ENCODE measurements at regions not wholly inside any gene's neighbourhood (a gene's known extent, or its start where the extent isn't known, plus 50 kb on each side); places are given as distances from the start of the nearest gene placed in this dataset.

GRCh38 chr12:66063916-66064315 is 66.6 kb downstream of the LLPH start:
- intact Hi-C loops (cut with DNase I) = no loop called here
- no peak for FAIRE-seq

GRCh38 chr12:66062290-66062625 is 68.3 kb downstream of the LLPH start:
- Histone ChIP-seq H3K9me3 (ENCODE audit: control insufficient read depth in 2 of 3, insufficient read depth in 1 of 3, low read length in 3 of 3) (no peaks in the 10 kb centered on the region), H3K27ac (ENCODE audit: low read depth in 2 of 2, low read length in 2 of 2) (no peak overlapping the region), H3K4me1 (ENCODE audit: control insufficient read depth in 2 of 3, insufficient read depth in 2 of 3, low read depth in 1 of 3, low read length in 3 of 3) (peaks cover 0 to 4% (median 0%) of the 10 kb centered on the region in 3 donors), H3K36me3 (ENCODE audit: control insufficient read depth in 2 of 3, insufficient read depth in 3 of 3, low read length in 3 of 3) (no peaks in the 10 kb centered on the region), H3K4me3 (ENCODE audit: low read length in 3 of 3) (no peak overlapping the region), H3K9ac (ENCODE audit: low read length in 3 of 3) (no peak overlapping the region), H3K27me3 (ENCODE audit: control insufficient read depth, insufficient read depth, low read length) (no peaks in the 10 kb centered on the region)
- TF ChIP-seq CTCF (IDR thresholded peaks at IDR 0.05; ENCODE audit: borderline replicate concordance, extremely low read depth, insufficient read depth) = no peak
- intact Hi-C loops (cut with DNase I) = no loop called here
- FAIRE-seq (no peak), DNase-seq (no peak)

More at GRCh38 chr12:66063916-66064315, 66.6 kb downstream of the LLPH start:
- Histone ChIP-seq H3K4me1 (ENCODE audit: control insufficient read depth in 2 of 3, insufficient read depth in 2 of 3, low read depth in 1 of 3, low read length in 3 of 3) (peaks cover 0 to 4% (median 0%) of the 10 kb centered on the region in 3 donors), H3K27ac (ENCODE audit: low read depth in 2 of 2, low read length in 2 of 2) (no peak overlapping the region), H3K9me3 (ENCODE audit: control insufficient read depth in 2 of 3, insufficient read depth in 1 of 3, low read length in 3 of 3) (no peaks in the 10 kb centered on the region), H3K36me3 (ENCODE audit: control insufficient read depth in 2 of 3, insufficient read depth in 3 of 3, low read length in 3 of 3) (no peaks in the 10 kb centered on the region), H3K27me3 (ENCODE audit: control insufficient read depth, insufficient read depth, low read length) (no peaks in the 10 kb centered on the region), H3K9ac (ENCODE audit: low read length in 3 of 3) (no peak overlapping the region), H3K4me3 (ENCODE audit: low read length in 3 of 3) (no peak overlapping the region)
- DNase-seq = no peak
- no peak for TF ChIP-seq CTCF (IDR thresholded peaks at IDR 0.05; ENCODE audit: borderline replicate concordance, extremely low read depth, insufficient read depth)

GRCh38 chr12:66061557-66062289 is 68.8 kb downstream of the LLPH start:
- H3K9me3 ChIP-seq (ENCODE audit: control insufficient read depth in 2 of 3, insufficient read depth in 1 of 3, low read length in 3 of 3) = no peaks in the 10 kb centered on the region
- no peak overlapping the region for H3K27ac ChIP-seq (ENCODE audit: low read depth in 2 of 2, low read length in 2 of 2)
- H3K27me3 ChIP-seq (ENCODE audit: control insufficient read depth, insufficient read depth, low read length) = no peaks in the 10 kb centered on the region
- H3K4me3 ChIP-seq (ENCODE audit: low read length in 3 of 3) = no peak overlapping the region
- peaks cover 0 to 3% (median 0%) of the 10 kb centered on the region in 3 donors for H3K4me1 ChIP-seq (ENCODE audit: control insufficient read depth in 2 of 3, insufficient read depth in 2 of 3, low read depth in 1 of 3, low read length in 3 of 3)
- FAIRE-seq = no peak
- H3K9ac ChIP-seq (ENCODE audit: low read length in 3 of 3) = no peak overlapping the region
- no peaks in the 10 kb centered on the region for H3K36me3 ChIP-seq (ENCODE audit: control insufficient read depth in 2 of 3, insufficient read depth in 3 of 3, low read length in 3 of 3)
- no peak for DNase-seq
- TF ChIP-seq CTCF (IDR thresholded peaks at IDR 0.05; ENCODE audit: borderline replicate concordance, extremely low read depth, insufficient read depth) = no peak
- intact Hi-C loops (cut with DNase I) = no loop called here

- Histone ChIP-seq H3K27ac (ENCODE audit: low read depth in 2 of 2, low read length in 2 of 2) (no peak overlapping the region), H3K36me3 (ENCODE audit: control insufficient read depth in 2 of 3, insufficient read depth in 3 of 3, low read length in 3 of 3) (no peaks in the 10 kb centered on the region), H3K4me3 (ENCODE audit: low read length in 3 of 3) (no peak overlapping the region), H3K9me3 (ENCODE audit: control insufficient read depth in 2 of 3, insufficient read depth in 1 of 3, low read length in 3 of 3) (no peaks in the 10 kb centered on the region), H3K27me3 (ENCODE audit: control insufficient read depth, insufficient read depth, low read length) (no peaks in the 10 kb centered on the region), H3K9ac (ENCODE audit: low read length in 3 of 3) (no peak overlapping the region), H3K4me1 (ENCODE audit: control insufficient read depth in 2 of 3, insufficient read depth in 2 of 3, low read depth in 1 of 3, low read length in 3 of 3) (no peaks in the 10 kb centered on the region)
- no peak for TF ChIP-seq CTCF (IDR thresholded peaks at IDR 0.05; ENCODE audit: borderline replicate concordance, extremely low read depth, insufficient read depth)
- no peak for FAIRE-seq
- intact Hi-C loops (cut with DNase I) = no loop called here
- DNase-seq = peak in 1 of 5 donors; percentile 23
Measured at GRCh38 chr12:66061076-66061475, 69.5 kb downstream of the LLPH start.

Measured in kidney (tissue), 13 donors.